ENCODE measurements at regions not wholly inside any gene's neighbourhood (a gene's known extent, or its start where the extent isn't known, plus 50 kb on each side); places are given as distances from the start of the nearest gene placed in this dataset.

DNA sequence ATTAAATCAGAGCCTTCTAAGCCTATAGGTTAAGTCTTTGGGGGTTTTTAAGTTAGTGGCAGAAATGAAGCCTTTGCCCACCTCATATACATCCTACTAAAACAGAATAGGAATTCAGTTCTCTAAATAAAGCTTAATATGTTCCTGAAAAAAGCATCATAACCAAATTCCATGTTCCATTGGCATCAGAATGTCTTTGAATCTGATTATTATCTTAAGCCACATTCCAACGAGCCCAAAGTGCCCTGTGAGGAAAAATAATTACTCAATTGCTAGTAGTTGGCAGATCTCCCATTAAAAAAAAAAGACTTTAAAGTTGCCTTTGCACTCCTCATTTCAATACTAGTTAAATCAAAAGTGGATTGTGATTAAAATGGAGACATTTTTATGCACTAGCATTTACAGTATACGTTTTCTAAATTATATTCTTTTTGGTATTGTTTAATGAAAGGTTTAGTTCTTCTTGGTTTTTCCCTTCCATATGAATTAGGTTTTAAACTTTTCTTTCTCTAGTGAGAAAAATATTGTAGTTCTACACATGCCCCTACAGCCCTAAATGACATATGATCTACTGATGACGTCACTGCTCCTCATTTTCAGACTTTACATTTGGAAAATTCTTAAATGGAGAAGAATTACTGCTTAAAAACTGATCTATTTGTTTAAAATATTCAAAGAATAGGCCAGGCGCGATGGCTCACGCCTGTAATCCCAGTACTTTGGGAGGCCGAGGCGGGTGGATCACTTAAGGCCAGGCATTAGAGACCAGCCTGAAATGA is 54.3 kb upstream of the CABCOCO1 start:
- no peaks in the 10 kb centered on the region for H3K36me3 ChIP-seq (ENCODE audit: insufficient read depth, low read length)
- H3K27me3 ChIP-seq (ENCODE audit: insufficient read depth, low read depth, low read length), result no peaks in the 10 kb centered on the region
- no peak for TF ChIP-seq SMC3 (conservative IDR thresholded peaks at IDR 0.05; ENCODE audit: poor library complexity)
- TF ChIP-seq EP300 (conservative IDR thresholded peaks at IDR 0.05; ENCODE audit: poor library complexity, severe bottlenecking), result no peak
- TF ChIP-seq, protein P1, sequence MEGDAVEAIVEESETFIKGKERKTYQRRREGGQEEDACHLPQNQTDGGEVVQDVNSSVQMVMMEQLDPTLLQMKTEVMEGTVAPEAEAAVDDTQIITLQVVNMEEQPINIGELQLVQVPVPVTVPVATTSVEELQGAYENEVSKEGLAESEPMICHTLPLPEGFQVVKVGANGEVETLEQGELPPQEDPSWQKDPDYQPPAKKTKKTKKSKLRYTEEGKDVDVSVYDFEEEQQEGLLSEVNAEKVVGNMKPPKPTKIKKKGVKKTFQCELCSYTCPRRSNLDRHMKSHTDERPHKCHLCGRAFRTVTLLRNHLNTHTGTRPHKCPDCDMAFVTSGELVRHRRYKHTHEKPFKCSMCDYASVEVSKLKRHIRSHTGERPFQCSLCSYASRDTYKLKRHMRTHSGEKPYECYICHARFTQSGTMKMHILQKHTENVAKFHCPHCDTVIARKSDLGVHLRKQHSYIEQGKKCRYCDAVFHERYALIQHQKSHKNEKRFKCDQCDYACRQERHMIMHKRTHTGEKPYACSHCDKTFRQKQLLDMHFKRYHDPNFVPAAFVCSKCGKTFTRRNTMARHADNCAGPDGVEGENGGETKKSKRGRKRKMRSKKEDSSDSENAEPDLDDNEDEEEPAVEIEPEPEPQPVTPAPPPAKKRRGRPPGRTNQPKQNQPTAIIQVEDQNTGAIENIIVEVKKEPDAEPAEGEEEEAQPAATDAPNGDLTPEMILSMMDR (IDR thresholded peaks at IDR 0.05; ENCODE audit: poor library complexity, severe bottlenecking), result no peak
- TF ChIP-seq EZH2 (IDR thresholded peaks at IDR 0.05; ENCODE audit: borderline replicate concordance, insufficient read depth, low read length, poor library complexity, severe bottlenecking), result no peak
- no peak for TF ChIP-seq TAF1 (IDR thresholded peaks at IDR 0.05; ENCODE audit: low read depth)
- no peak for TF ChIP-seq POLR2AphosphoS5 (IDR thresholded peaks at IDR 0.05)
- TF ChIP-seq RAD21 (conservative IDR thresholded peaks at IDR 0.05), result no peak
- H3K4me2 ChIP-seq (ENCODE audit: low read length), result no peak overlapping the region
- no peaks in the 10 kb centered on the region for H3F3A ChIP-seq (ENCODE audit: insufficient read depth, low read length, poor library complexity, severe bottlenecking)
- no peaks in the 10 kb centered on the region for H4K20me1 ChIP-seq (ENCODE audit: insufficient read depth)
- no peak overlapping the region for H3K27ac ChIP-seq (ENCODE audit: low read length)
- no peaks in the 10 kb centered on the region for H3K9me3 ChIP-seq (ENCODE audit: low read length)
- no peak overlapping the region for H3K9ac ChIP-seq (ENCODE audit: low read length)
- H3K4me3 ChIP-seq (ENCODE audit: low read length), result no peak overlapping the region
- H3K9me2 ChIP-seq (ENCODE audit: insufficient read depth, low read length), result no peaks in the 10 kb centered on the region
- no peak overlapping the region for H2AFZ ChIP-seq (ENCODE audit: low read depth, low read length)
- H3K79me2 ChIP-seq (replicated peaks; ENCODE audit: insufficient read depth, low read length), result no peaks in the 10 kb centered on the region

DNA sequence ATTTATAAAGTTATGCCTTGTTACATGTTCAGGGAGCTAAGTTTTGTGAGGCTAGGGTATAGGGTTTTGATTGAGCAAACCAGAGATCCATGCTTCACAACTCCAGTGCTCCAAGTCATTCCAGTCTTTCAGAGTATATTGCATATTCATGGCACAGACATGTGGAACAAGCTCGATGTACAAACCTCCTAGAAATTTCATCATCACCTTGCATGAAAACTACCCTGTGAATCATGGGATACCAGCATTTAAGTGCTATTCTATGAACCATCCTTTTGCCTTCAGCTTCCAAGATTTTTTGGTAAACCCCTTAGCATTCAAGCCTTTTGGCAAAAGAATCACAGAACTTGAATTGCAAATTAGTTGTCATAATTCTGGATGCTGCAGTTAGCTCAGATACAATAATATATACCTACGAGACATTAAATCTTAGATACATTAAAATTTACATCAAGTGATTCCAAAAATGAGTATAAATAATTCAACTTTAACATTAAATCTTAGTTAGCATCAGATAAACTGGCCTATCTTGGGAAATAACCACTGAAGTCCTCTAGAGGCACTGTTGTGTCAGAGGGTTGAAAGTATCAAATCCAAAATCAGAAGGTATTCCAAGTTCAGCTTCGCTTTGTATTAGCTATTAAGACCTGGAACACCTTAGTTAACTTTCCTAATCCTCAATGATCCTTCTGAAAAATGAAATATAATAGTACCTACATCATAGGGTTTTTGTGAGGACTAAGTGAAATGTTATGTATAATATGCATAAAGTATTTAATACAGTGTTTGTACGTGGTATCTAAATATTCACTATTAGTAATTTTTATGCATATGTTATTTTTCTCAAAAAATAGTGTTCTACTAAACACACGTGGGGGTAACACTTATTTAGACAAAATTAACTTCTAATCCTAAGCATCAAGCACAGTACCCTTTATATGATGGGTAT is 55.5 kb upstream of the CABCOCO1 start:
- H3K27me3 ChIP-seq (ENCODE audit: insufficient read depth, low read depth, low read length), result no peaks in the 10 kb centered on the region
- no peak overlapping the region for H3K4me2 ChIP-seq (ENCODE audit: low read length)
- no peak overlapping the region for H3K9ac ChIP-seq (ENCODE audit: low read length)

More for the DNA sequence above, 55.5 kb upstream of the CABCOCO1 start:
- no peaks in the 10 kb centered on the region for H4K20me1 ChIP-seq (ENCODE audit: insufficient read depth)
- H3K9me3 ChIP-seq (ENCODE audit: low read length), result no peaks in the 10 kb centered on the region
- no peaks in the 10 kb centered on the region for H3K9me2 ChIP-seq (ENCODE audit: insufficient read depth, low read length)
- H2AFZ ChIP-seq (ENCODE audit: low read depth, low read length), result no peak overlapping the region
- H3K27ac ChIP-seq (ENCODE audit: low read length), result no peak overlapping the region
- H3F3A ChIP-seq (ENCODE audit: insufficient read depth, low read length, poor library complexity, severe bottlenecking), result no peaks in the 10 kb centered on the region
- no peaks in the 10 kb centered on the region for H3K79me2 ChIP-seq (replicated peaks; ENCODE audit: insufficient read depth, low read length)
- no peak overlapping the region for H3K4me3 ChIP-seq (ENCODE audit: low read length)
- no peaks in the 10 kb centered on the region for H3K36me3 ChIP-seq (ENCODE audit: insufficient read depth, low read length)
- TF ChIP-seq, protein P1 (IDR thresholded peaks at IDR 0.05; ENCODE audit: poor library complexity, severe bottlenecking), result peak; percentile 31
- TF ChIP-seq POLR2AphosphoS5 (IDR thresholded peaks at IDR 0.05), result no peak
